SK-N-SH (cell line): ENCODE measurements at regions not wholly inside any gene's neighbourhood (a gene's known extent, or its start where the extent isn't known, plus 50 kb on each side); places are given as distances from the start of the nearest gene placed in this dataset.

Source experiments
- CTCF ChIA-PET: fragments of 300-600, 350-600 bp; formaldehyde crosslinking; extraction: SDS; loops from one replicate; lab custom pipeline; 2021; lab: Yijun Ruan, JAX
- POLR2A ChIA-PET: fragments of 350-600 bp; sonication (Branson Sonifier 250); formaldehyde crosslinking; extraction: SDS; loops from one replicate; lab custom pipeline; 2020; ENCODE audit warnings: antibody characterized with exemption, inconsistent platforms; lab: Yijun Ruan, JAX
- DNase-seq: peaks from one replicate; pipeline ENCODE4 v3.0.0; 2012
- H2AFZ ChIP-seq: fragments of 200-600 bp; sonication (generic); 2 replicates; pipeline ENCODE4 v1.8.1; 2016; ENCODE audit warnings: antibody characterized with exemption, mild to moderate bottlenecking, low read depth
- H3F3A ChIP-seq: fragments of 200-600 bp; sonication (generic); replicated peaks from 2 replicates; pipeline ENCODE3; 2016; ENCODE audit warnings: antibody characterized with exemption, mild to moderate bottlenecking; ENCODE audit not compliant: insufficient read depth
- H3K27ac ChIP-seq, 2 experiments: fragments of 200-500 bp in 1 of 2; fragments of 200-600 bp in 1 of 2; sonication (Bioruptor generic) in 1 of 2; sonication (generic), shearing (Covaris generic) in 1 of 2; 2 replicates each; pipeline versions ENCODE4 v1.5.1 to v1.6.1; 2014 to 2016; ENCODE audit warnings: low read depth in 2 of 2, inconsistent platforms in 1 of 2, low read length in 1 of 2, mild to moderate bottlenecking in 1 of 2, mixed read lengths in 1 of 2
- H3K27me3 ChIP-seq: fragments of 200-600 bp; sonication (generic), shearing (Covaris generic); 2 replicates; pipeline ENCODE4 v1.6.1; 2016; ENCODE audit warnings: mixed run types; ENCODE audit not compliant: insufficient read depth
- H3K36me3 ChIP-seq, 2 experiments: fragments of 200-500 bp in 1 of 2; fragments of 200-600 bp in 1 of 2; sonication (Bioruptor generic) in 1 of 2; sonication (generic) in 1 of 2; replicated peaks in 1 of 2; 2 replicates each; pipeline versions ENCODE3 to v1.5.1; 2014 to 2016; ENCODE audit warnings: low read length in 1 of 2, mild to moderate bottlenecking in 1 of 2; ENCODE audit not compliant: insufficient read depth in 2 of 2, control insufficient read depth in 1 of 2
- H3K4me1 ChIP-seq, 2 experiments: fragments of 200-500 bp in 1 of 2; fragments of 200-600 bp in 1 of 2; sonication (Bioruptor generic) in 1 of 2; sonication (generic), shearing (Covaris generic) in 1 of 2; 2 replicates each; pipeline versions ENCODE4 v1.5.1 to v1.6.1; 2014 to 2016; ENCODE audit warnings: low read depth in 1 of 2, low read length in 1 of 2, mixed run types in 1 of 2; ENCODE audit not compliant: insufficient read depth in 2 of 2, control insufficient read depth in 1 of 2
- H3K4me2 ChIP-seq: fragments of 200-600 bp; sonication (generic), shearing (Covaris generic); 2 replicates; pipeline ENCODE4 v1.6.1; 2017; ENCODE audit warnings: mixed run types
- H3K4me3 ChIP-seq, 2 experiments: fragments of 200-500 bp in 1 of 2; fragments of 200-600 bp in 1 of 2; sonication (Bioruptor generic) in 1 of 2; sonication (generic), shearing (Covaris generic) in 1 of 2; 2 replicates each; pipeline versions ENCODE4 v1.5.1 to v1.8.1; 2014 to 2016; ENCODE audit warnings: low read depth in 2 of 2, inconsistent platforms in 1 of 2, low read length in 1 of 2, mild to moderate bottlenecking in 1 of 2, mixed read lengths in 1 of 2, moderate library complexity in 1 of 2
- H3K79me2 ChIP-seq: fragments of 200-600 bp; sonication (generic); 2 replicates; pipeline ENCODE4 v1.8.1; 2017; ENCODE audit warnings: mild to moderate bottlenecking; ENCODE audit not compliant: insufficient read depth
- H3K9ac ChIP-seq: fragments of 200-600 bp; sonication (generic); 2 replicates; pipeline ENCODE4 v1.6.1; 2017; ENCODE audit warnings: mixed run types
- H3K9me2 ChIP-seq: fragments of 200-600 bp; sonication (generic); 2 replicates; pipeline ENCODE4 v1.6.1; 2017; ENCODE audit warnings: mixed run types
- H3K9me3 ChIP-seq: fragments of 200-600 bp; sonication (generic); 2 replicates; pipeline ENCODE4 v1.6.1; 2017; ENCODE audit warnings: mixed run types, mild to moderate bottlenecking, moderate library complexity
- H4K20me1 ChIP-seq: fragments of 200-600 bp; sonication (generic); 2 replicates; pipeline ENCODE4 v1.6.1; 2017; ENCODE audit warnings: mild to moderate bottlenecking, mixed run types; ENCODE audit not compliant: insufficient read depth
- CTCF ChIP-seq: fragments of 200-600 bp; sonication (generic); IDR thresholded peaks from 2 replicates; pipeline ENCODE4 v1.6.1; 2017; ENCODE audit warnings: antibody characterized with exemption, mild to moderate bottlenecking, moderate library complexity
- ELF1 ChIP-seq: IDR thresholded peaks from 2 replicates; pipeline ENCODE4 v1.4.0; 2012
- EZH2phosphoT487 ChIP-seq: fragments of 200-600 bp; sonication (generic); IDR thresholded peaks from 2 replicates; pipeline ENCODE4 v1.6.1; 2017; ENCODE audit warnings: low read depth, mixed run types, mild to moderate bottlenecking, antibody characterized with exemption, moderate library complexity, borderline replicate concordance
- FOXM1 ChIP-seq: IDR thresholded peaks from 2 replicates; pipeline ENCODE4 v1.4.0; 2012; ENCODE audit warnings: low read depth, mild to moderate bottlenecking
- GABPA ChIP-seq: IDR thresholded peaks from 2 replicates; pipeline ENCODE4 v1.4.0; 2012; ENCODE audit warnings: low read depth, mild to moderate bottlenecking
- GATA2 ChIP-seq: sonication (generic); formaldehyde crosslinking; IDR thresholded peaks from 2 replicates; pipeline ENCODE4 v1.5.0; 2020; ENCODE audit warnings: mild to moderate bottlenecking, missing genetic modification reagents
- JUND ChIP-seq: IDR thresholded peaks from 2 replicates; pipeline ENCODE4 v1.4.0; 2012
- MAX ChIP-seq: IDR thresholded peaks from 2 replicates; pipeline ENCODE4 v1.4.0; 2012; ENCODE audit warnings: low read depth
- MEF2A ChIP-seq: IDR thresholded peaks from 2 replicates; pipeline ENCODE4 v1.4.0; 2012; ENCODE audit warnings: low read depth, borderline replicate concordance
- MXI1 ChIP-seq: IDR thresholded peaks from 2 replicates; pipeline ENCODE4 v1.6.1; 2012; ENCODE audit warnings: mild to moderate bottlenecking, low read depth, low read length, improper control_type of control experiment
- NFIC ChIP-seq: IDR thresholded peaks from 2 replicates; pipeline ENCODE4 v1.4.0; 2012; ENCODE audit warnings: borderline replicate concordance
- PBX3 ChIP-seq: IDR thresholded peaks from 2 replicates; pipeline ENCODE4; 2012
- POLR2AphosphoS5 ChIP-seq: IDR thresholded peaks from 2 replicates; pipeline ENCODE4 v1.6.1; 2012; ENCODE audit warnings: low read depth, low read length
- RAD21 ChIP-seq: IDR thresholded peaks from 2 replicates; pipeline ENCODE4 v1.6.1; 2012; ENCODE audit warnings: mild to moderate bottlenecking, low read length
- RXRA ChIP-seq: IDR thresholded peaks from 2 replicates; pipeline ENCODE4 v1.4.0; 2012; ENCODE audit warnings: low read depth, mild to moderate bottlenecking, borderline replicate concordance
- SIN3A ChIP-seq: IDR thresholded peaks from 2 replicates; pipeline ENCODE4 v1.6.1; 2012; ENCODE audit warnings: low read depth, mild to moderate bottlenecking, low read length, moderate library complexity, borderline replicate concordance
- SMC3 ChIP-seq: IDR thresholded peaks from 2 replicates; pipeline ENCODE4 v1.6.1; 2012; ENCODE audit warnings: low read depth, low read length, improper control_type of control experiment
- TEAD4 ChIP-seq: IDR thresholded peaks from 2 replicates; pipeline ENCODE4 v1.4.0; 2012; ENCODE audit warnings: mild to moderate bottlenecking, borderline replicate concordance; ENCODE audit not compliant: insufficient read depth
- USF2 ChIP-seq: fragments of 150-350 bp; IDR thresholded peaks from 2 replicates; pipeline ENCODE4 v1.6.1; 2017; ENCODE audit warnings: antibody characterized with exemption, low read length, low read depth, borderline replicate concordance
- YY1 ChIP-seq: IDR thresholded peaks from 2 replicates; pipeline ENCODE4 v1.4.0; 2012; ENCODE audit warnings: low read depth, mild to moderate bottlenecking
- WGBS: methylation state at CpG from one replicate; pipeline ENCODE4 v1.1.6; 2017; ENCODE audit warnings: low lambda C conversion rate; 5-methylcytosine and 5-hydroxymethylcytosine counted together

GRCh38 chr6:74752303-74752702 is 453.6 kb downstream of the COL12A1 start:
- no peak overlapping the region for H3K4me2 ChIP-seq
- 2% methylated on average over 3 of the region's 3 CpGs for WGBS

GRCh38 chr6:74750826-74751225 is 455.0 kb downstream of the COL12A1 start:
- Histone ChIP-seq H3F3A (no peaks in the 10 kb centered on the region), H3K9me2 (no peaks in the 10 kb centered on the region), H3K9me3 (no peaks in the 10 kb centered on the region), H3K27me3 (no peaks in the 10 kb centered on the region), H3K4me3 (no peak overlapping the region), H2AFZ (no peak overlapping the region), H3K4me1 (no peaks in the 10 kb centered on the region), H3K4me2 (no peak overlapping the region), H3K27ac (no peak overlapping the region), H3K79me2 (no peaks in the 10 kb centered on the region), H4K20me1 (no peaks in the 10 kb centered on the region), H3K36me3 (no peaks in the 10 kb centered on the region), H3K9ac (no peak overlapping the region)
- CTCF ChIA-PET, result interaction anchor here (1.2 kb wide), 1 partner anchor 458 kb away, joined by 3 read pairs; no protein-coding TSS in a partner anchor
- DNase-seq, result no peak
- TF ChIP-seq POLR2AphosphoS5 (no peak), FOXM1 (no peak), SIN3A (no peak), GABPA (no peak), USF2 (no peak), CTCF (no peak), MEF2A (no peak), NFIC (no peak), JUND (no peak), YY1 (no peak), TEAD4 (no peak), ELF1 (no peak), MAX (no peak), MXI1 (no peak), SMC3 (no peak), RAD21 (no peak), RXRA (no peak), GATA2 (CRISPR knock-in tag) (no peak), PBX3 (no peak)
- POLR2A ChIA-PET, result no interaction called here

More at GRCh38 chr6:74752303-74752702, 453.6 kb downstream of the COL12A1 start:
- Histone ChIP-seq H3K4me3 (no peak overlapping the region), H3K27ac (no peak overlapping the region), H3K9ac (no peak overlapping the region), H3K9me2 (no peaks in the 10 kb centered on the region), H2AFZ (no peak overlapping the region), H3K9me3 (no peaks in the 10 kb centered on the region), H3K4me1 (no peaks in the 10 kb centered on the region), H4K20me1 (no peaks in the 10 kb centered on the region), H3K36me3 (no peaks in the 10 kb centered on the region), H3K79me2 (no peaks in the 10 kb centered on the region), H3F3A (no peaks in the 10 kb centered on the region), H3K27me3 (no peaks in the 10 kb centered on the region)
- no peak for DNase-seq
- TF ChIP-seq CTCF, result peak; percentile 17; the same call in 1 of the 2 replicates
- TF ChIP-seq JUND, result no peak
- TF ChIP-seq EZH2phosphoT487, result no peak
- CTCF ChIA-PET, result no interaction called here
- POLR2A ChIA-PET, result no interaction called here
